ENCODE measurements at regions not wholly inside any gene's neighbourhood (a gene's known extent, or its start where the extent isn't known, plus 50 kb on each side); places are given as distances from the start of the nearest gene placed in this dataset.
A peak's percentile ranks its signal among the peaks of the same experiment; 100 is the strongest.

GRCh38 chr9:16217943-16218701 lies 652.3 kb downstream of the BNC2 start:
- TF ChIP-seq, protein P1, sequence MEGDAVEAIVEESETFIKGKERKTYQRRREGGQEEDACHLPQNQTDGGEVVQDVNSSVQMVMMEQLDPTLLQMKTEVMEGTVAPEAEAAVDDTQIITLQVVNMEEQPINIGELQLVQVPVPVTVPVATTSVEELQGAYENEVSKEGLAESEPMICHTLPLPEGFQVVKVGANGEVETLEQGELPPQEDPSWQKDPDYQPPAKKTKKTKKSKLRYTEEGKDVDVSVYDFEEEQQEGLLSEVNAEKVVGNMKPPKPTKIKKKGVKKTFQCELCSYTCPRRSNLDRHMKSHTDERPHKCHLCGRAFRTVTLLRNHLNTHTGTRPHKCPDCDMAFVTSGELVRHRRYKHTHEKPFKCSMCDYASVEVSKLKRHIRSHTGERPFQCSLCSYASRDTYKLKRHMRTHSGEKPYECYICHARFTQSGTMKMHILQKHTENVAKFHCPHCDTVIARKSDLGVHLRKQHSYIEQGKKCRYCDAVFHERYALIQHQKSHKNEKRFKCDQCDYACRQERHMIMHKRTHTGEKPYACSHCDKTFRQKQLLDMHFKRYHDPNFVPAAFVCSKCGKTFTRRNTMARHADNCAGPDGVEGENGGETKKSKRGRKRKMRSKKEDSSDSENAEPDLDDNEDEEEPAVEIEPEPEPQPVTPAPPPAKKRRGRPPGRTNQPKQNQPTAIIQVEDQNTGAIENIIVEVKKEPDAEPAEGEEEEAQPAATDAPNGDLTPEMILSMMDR (IDR thresholded peaks at IDR 0.05; ENCODE audit: insufficient read depth, low read length, poor library complexity, severe bottlenecking) = no peak
- Histone ChIP-seq H3K4me3 (replicated peaks; ENCODE audit: low read depth, low read length) (no peak overlapping the region), H3K36me3 (ENCODE audit: control insufficient read depth, insufficient read depth, low read length) (no peaks in the 10 kb centered on the region), H3K27me3 (replicated peaks; ENCODE audit: control insufficient read depth, insufficient read depth, low read length) (no peaks in the 10 kb centered on the region)
- no peak for DNase-seq (ENCODE audit: extremely low read depth, insufficient read length)

- TF ChIP-seq, protein P1 (IDR thresholded peaks at IDR 0.05; ENCODE audit: insufficient read depth, low read length, poor library complexity, severe bottlenecking) = no peak
- no peaks in the 10 kb centered on the region for H3K27me3 ChIP-seq (replicated peaks; ENCODE audit: control insufficient read depth, insufficient read depth, low read length)
- H3K4me3 ChIP-seq (replicated peaks; ENCODE audit: low read depth, low read length) = peak overlapping the region; percentile 42
- no peak for DNase-seq (ENCODE audit: extremely low read depth, insufficient read length)
- H3K36me3 ChIP-seq (ENCODE audit: control insufficient read depth, insufficient read depth, low read length) = no peaks in the 10 kb centered on the region
Observed at GRCh38 chr9:16221366-16221765, 649.1 kb downstream of the BNC2 start.

DNA sequence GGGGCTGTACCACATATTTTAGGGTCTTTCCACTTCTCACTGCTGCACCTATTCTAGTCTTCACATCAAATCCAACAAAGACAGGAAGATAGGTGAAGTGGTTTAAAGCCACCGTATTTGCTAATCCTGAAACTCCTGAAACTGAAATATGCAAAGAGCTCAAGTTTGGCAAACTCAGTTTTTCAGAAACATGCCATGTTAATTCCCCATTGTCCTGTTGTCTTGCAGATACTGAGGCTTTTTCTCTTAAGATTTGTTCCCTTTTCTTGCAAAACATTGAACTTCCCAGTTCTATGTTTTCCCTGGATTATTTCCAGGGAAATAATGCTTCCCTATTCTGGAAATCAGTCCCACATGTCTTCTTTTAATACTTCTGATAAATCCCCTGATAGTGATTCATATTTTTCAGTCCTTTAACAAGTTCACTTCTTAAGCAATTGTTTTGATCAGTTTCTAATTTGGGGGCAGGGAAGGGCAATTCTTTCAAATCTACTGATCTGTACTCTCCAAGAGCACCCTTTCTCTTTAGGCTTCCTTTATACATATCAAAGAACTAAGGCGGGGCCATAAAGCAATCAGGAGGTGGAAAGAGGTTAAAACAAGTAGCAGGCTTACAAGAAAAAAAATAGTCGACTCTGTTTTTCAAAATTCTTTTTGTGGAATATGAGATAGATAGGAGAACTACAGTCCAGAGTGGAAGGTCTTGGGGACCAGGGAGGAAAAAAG lies 648.5 kb downstream of the BNC2 start:
- H3K4me3 ChIP-seq (replicated peaks; ENCODE audit: low read depth, low read length) = peak overlapping the region; percentile 42
- H3K27me3 ChIP-seq (replicated peaks; ENCODE audit: control insufficient read depth, insufficient read depth, low read length) = no peaks in the 10 kb centered on the region
- TF ChIP-seq, protein P1 (IDR thresholded peaks at IDR 0.05; ENCODE audit: insufficient read depth, low read length, poor library complexity, severe bottlenecking) = no peak
- no peaks in the 10 kb centered on the region for H3K36me3 ChIP-seq (ENCODE audit: control insufficient read depth, insufficient read depth, low read length)
- DNase-seq (ENCODE audit: extremely low read depth, insufficient read length) = no peak

GRCh38 chr9:16223074-16223871 lies 647.2 kb downstream of the BNC2 start:
- H3K27me3 ChIP-seq (replicated peaks; ENCODE audit: control insufficient read depth, insufficient read depth, low read length) = no peaks in the 10 kb centered on the region
- TF ChIP-seq, protein P1 (IDR thresholded peaks at IDR 0.05; ENCODE audit: insufficient read depth, low read length, poor library complexity, severe bottlenecking) = no peak
- no peak for DNase-seq (ENCODE audit: extremely low read depth, insufficient read length)

DNA sequence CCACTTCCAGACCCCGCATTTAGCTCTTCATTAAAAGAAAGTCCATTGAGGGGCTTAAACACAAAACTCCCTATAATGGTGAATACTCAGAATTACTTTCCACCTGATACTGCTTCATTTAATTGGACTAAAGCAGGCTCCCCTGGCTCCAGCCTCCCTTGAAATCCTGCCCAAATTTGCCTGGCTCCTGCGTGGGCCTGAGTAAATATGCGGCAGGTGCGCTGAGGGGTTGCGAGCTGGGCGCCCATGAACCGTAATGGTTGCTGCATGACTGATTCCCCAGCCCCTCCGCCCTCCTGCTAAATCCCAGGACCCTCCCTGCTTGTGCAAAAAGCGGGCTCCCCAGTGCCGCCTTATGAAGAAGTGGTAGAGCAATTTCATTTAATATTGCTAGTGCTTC lies 639.7 kb downstream of the BNC2 start:
- no peak overlapping the region for H3K4me3 ChIP-seq (replicated peaks; ENCODE audit: low read depth, low read length)
- TF ChIP-seq, protein P1 (IDR thresholded peaks at IDR 0.05; ENCODE audit: insufficient read depth, low read length, poor library complexity, severe bottlenecking) = no peak
- no peaks in the 10 kb centered on the region for H3K27me3 ChIP-seq (replicated peaks; ENCODE audit: control insufficient read depth, insufficient read depth, low read length)
- H3K36me3 ChIP-seq (ENCODE audit: control insufficient read depth, insufficient read depth, low read length) = no peaks in the 10 kb centered on the region
- DNase-seq (ENCODE audit: extremely low read depth, insufficient read length) = no peak

More at GRCh38 chr9:16223074-16223871, 647.2 kb downstream of the BNC2 start:
- Histone ChIP-seq H3K36me3 (ENCODE audit: control insufficient read depth, insufficient read depth, low read length) (no peaks in the 10 kb centered on the region), H3K4me3 (replicated peaks; ENCODE audit: low read depth, low read length) (no peak overlapping the region)
